Stomach (tissue), 8 donors: ENCODE measurements at regions not wholly inside any gene's neighbourhood (a gene's known extent, or its start where the extent isn't known, plus 50 kb on each side); places are given as distances from the start of the nearest gene placed in this dataset.
A peak's percentile ranks its signal among the peaks of the same experiment; 100 is the strongest.
"Not testable (repeated sequence)": the region's sequence is repeated elsewhere in the genome, so short reads cannot be mapped to it uniquely, and the experiment has no call there.

Source experiments
- DNase-seq, 2 donors: peaks; one replicate each; pipeline versions ENCODE4 v3.0.0 to v3.0.0-alpha.2; 2013 to 2019
- H3K27ac ChIP-seq, 5 donors: fragments of 200-600 bp in 4 of 5; sonication (generic) in 4 of 5; one replicate each; pipeline ENCODE4 v1.5.1; 2013 to 2019; ENCODE audit warnings: mild to moderate bottlenecking in 1 of 5, moderate library complexity in 1 of 5
- H3K27me3 ChIP-seq, 3 donors: fragments of 200-600 bp; sonication (generic); one replicate each; pipeline ENCODE4 v1.5.1; 2017 to 2019; ENCODE audit warnings: mixed run types in 1 of 3
- H3K36me3 ChIP-seq, 4 donors: fragments of 200-600 bp; sonication (generic); 1 replicate in 3 of 4; 2 replicates in 1 of 4; pipeline ENCODE4 v1.5.1; 2016 to 2019
- H3K4me1 ChIP-seq, 4 donors: fragments of 200-600 bp; sonication (generic); one replicate each; pipeline ENCODE4 v1.5.1; 2016 to 2019
- H3K4me3 ChIP-seq, 4 donors: fragments of 200-600 bp; sonication (generic) in 3 of 4; one replicate each; pipeline ENCODE4 v1.5.1; 2016 to 2019; ENCODE audit warnings: mild to moderate bottlenecking in 1 of 4
- H3K9me3 ChIP-seq, 4 donors: fragments of 200-600 bp; sonication (generic); one replicate each; pipeline ENCODE4 v1.5.1; 2016 to 2019
- EP300 ChIP-seq: sonication (generic); formaldehyde crosslinking; IDR thresholded peaks from one replicate; pipeline ENCODE4 v1.6.1; 2017; ENCODE audit warnings: antibody characterized with exemption
- POLR2A ChIP-seq, 4 donors: fragments of 450-650 bp; IDR thresholded peaks; one replicate each; pipeline ENCODE4 v1.6.1; 2016; ENCODE audit warnings: antibody characterized with exemption in 4 of 4, control low read depth in 2 of 4, mild to moderate bottlenecking in 1 of 4, moderate library complexity in 1 of 4
- POLR2AphosphoS5 ChIP-seq, 3 donors: sonication (generic); formaldehyde crosslinking; IDR thresholded peaks; one replicate each; pipeline ENCODE4 v1.6.1; 2016; ENCODE audit warnings: antibody characterized with exemption in 3 of 3
- WGBS, 5 donors: extraction: QIAGEN DNeasy Blood & Tissue Kit in 3 of 5; methylation state at CpG; one replicate each; pipeline versions ENCODE4 v1.1.5 to v1.1.7; 2013 to 2018; 5-methylcytosine and 5-hydroxymethylcytosine counted together
- intact Hi-C: fragments of 100-400 bp; cut with DNase I; formaldehyde crosslinking; loops from one replicate; pipeline ENCODE4 v1.15.1; 2023; ENCODE audit warnings: low total_unique reads
- TF ChIP-seq, protein P1 (sequence below), 7 experiments: fragments of 450-650 bp in 4 of 7; fragments of 200-600 bp in 3 of 7; sonication (generic) in 3 of 7; IDR thresholded peaks; one replicate each; pipeline ENCODE4 v1.5.1; 2016 to 2019; ENCODE audit warnings: antibody characterized with exemption in 7 of 7, control low read depth in 2 of 7, mild to moderate bottlenecking in 1 of 7
- donor health status: healthy with polysubstance abuse.
- donor health status: Bipolar disorder and iron deficiency.
- donor health status: healthy.

DNA sequence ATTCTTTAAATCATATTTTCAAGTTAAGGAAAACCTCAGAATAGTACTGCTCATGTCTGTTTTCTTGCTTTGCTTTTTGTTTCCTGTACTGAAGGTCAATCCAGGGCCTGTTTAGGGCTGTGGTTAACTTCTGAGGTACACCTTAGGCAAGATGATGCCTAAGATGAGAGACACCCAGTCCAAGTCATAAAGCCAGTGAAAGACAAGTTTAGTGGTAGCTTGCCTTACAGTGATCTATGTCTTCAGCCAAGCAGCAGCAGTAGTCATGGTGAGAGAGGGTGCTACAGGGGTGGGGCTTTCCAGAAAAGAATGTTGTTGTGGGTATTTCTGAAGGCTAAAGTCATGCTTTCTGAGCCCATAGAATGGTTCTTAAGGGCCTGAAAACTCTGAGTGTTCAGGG lies 173.7 kb downstream of the VSIG4 start:
- Histone ChIP-seq H3K4me3 (no peak overlapping the region), H3K27me3 (no peaks in the 10 kb centered on the region), H3K9me3 (no peaks in the 10 kb centered on the region), H3K36me3 (no peaks in the 10 kb centered on the region), H3K27ac (no peak overlapping the region), H3K4me1 (no peaks in the 10 kb centered on the region)
- no peak for TF ChIP-seq EP300
- TF ChIP-seq, protein P1, sequence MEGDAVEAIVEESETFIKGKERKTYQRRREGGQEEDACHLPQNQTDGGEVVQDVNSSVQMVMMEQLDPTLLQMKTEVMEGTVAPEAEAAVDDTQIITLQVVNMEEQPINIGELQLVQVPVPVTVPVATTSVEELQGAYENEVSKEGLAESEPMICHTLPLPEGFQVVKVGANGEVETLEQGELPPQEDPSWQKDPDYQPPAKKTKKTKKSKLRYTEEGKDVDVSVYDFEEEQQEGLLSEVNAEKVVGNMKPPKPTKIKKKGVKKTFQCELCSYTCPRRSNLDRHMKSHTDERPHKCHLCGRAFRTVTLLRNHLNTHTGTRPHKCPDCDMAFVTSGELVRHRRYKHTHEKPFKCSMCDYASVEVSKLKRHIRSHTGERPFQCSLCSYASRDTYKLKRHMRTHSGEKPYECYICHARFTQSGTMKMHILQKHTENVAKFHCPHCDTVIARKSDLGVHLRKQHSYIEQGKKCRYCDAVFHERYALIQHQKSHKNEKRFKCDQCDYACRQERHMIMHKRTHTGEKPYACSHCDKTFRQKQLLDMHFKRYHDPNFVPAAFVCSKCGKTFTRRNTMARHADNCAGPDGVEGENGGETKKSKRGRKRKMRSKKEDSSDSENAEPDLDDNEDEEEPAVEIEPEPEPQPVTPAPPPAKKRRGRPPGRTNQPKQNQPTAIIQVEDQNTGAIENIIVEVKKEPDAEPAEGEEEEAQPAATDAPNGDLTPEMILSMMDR (IDR thresholded peaks at IDR 0.05) = no peak
- no peak for TF ChIP-seq POLR2A (IDR thresholded peaks at IDR 0.05)
- no peak for TF ChIP-seq POLR2AphosphoS5 (IDR thresholded peaks at IDR 0.05)
- DNase-seq = peak in 1 of 2 donors; percentile 22
- intact Hi-C loops = no loop called here

DNA sequence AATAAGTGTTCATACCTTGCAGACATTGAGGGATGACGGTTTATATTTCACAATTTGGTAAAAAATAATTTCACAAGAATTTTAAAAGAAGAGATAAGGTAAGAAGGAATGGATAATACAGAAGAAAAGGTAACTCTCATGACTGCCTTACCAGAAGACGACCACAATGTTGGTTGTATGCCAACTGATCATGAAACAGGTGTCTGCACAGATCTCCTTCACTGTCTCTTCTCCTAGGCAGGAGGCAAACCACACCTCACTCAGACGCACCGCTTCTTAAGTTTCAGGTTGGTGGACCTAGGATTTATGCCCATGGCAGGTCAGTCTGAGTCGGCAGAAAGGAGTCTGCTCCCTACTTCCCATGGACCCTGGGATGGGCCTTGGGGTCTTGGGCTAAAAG lies 177.2 kb downstream of the VSIG4 start:
- WGBS, 5 donors = 59 to 88% (median 86%) methylated on average over 5 of the region's 5 CpGs
- H3K27me3 ChIP-seq = no peaks in the 10 kb centered on the region
- H3K36me3 ChIP-seq = no peaks in the 10 kb centered on the region
- no peak overlapping the region for H3K4me3 ChIP-seq
- H3K4me1 ChIP-seq = no peaks in the 10 kb centered on the region
- H3K9me3 ChIP-seq = no peaks in the 10 kb centered on the region
- TF ChIP-seq EP300 (no peak), POLR2A (IDR thresholded peaks at IDR 0.05) (no peak), POLR2AphosphoS5 (IDR thresholded peaks at IDR 0.05) (no peak)
- TF ChIP-seq, protein P1 (IDR thresholded peaks at IDR 0.05) = no peak
- H3K27ac ChIP-seq = no peak overlapping the region
- no peak for DNase-seq
- intact Hi-C loops = no loop called here

DNA sequence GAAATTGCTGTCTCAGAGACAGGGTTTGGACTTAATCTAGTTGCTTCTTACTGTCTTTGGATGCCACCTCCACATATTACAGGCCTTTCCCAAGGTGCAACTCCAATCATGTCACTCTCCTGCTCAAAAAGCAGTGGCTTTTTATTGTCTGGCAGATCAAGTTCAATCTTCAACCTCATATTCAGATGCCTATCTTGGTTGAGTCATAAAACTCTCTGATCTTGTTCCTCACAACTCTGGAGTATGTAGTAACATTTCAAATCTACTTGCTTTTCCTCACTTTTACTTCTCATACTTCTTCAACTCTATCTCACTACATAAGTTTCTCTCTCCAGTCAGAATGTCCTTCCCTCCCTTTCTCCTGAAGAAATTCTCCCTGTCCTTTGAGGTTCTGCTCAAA lies 180.6 kb downstream of the VSIG4 start:
- H3K27me3 ChIP-seq = no peaks in the 10 kb centered on the region
- intact Hi-C loops = no loop called here
- TF ChIP-seq, protein P1 (IDR thresholded peaks at IDR 0.05) = no peak
- TF ChIP-seq POLR2AphosphoS5 (IDR thresholded peaks at IDR 0.05) = no peak
- TF ChIP-seq EP300 = no peak
- no peak for TF ChIP-seq POLR2A (IDR thresholded peaks at IDR 0.05)
- H3K4me3 ChIP-seq = no peak overlapping the region
- no peak for DNase-seq
- H3K36me3 ChIP-seq = no peaks in the 10 kb centered on the region
- H3K4me1 ChIP-seq = no peaks in the 10 kb centered on the region
- no peak overlapping the region for H3K27ac ChIP-seq
- H3K9me3 ChIP-seq = peaks cover 0 to 15% (median 4%) of the 10 kb centered on the region in 4 donors

DNA sequence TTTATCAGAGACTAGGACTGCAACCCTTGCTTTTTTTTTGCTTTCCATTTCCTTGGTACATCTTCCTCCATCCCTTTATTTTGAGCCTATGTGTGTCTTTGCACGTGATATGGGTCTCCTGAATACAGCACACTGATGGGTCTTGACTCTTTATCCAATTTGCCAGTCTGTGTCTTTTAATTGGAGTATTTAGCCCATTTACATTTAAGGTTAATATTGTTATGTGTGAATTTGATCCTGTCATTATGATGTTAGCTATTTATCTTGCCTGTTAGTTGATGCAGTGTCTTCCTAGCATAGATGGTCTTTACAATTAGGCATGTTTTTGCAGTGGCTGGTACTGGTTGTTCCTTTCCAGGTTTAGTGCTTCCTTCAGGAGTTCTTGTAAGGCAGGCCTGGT lies 185.4 kb downstream of the VSIG4 start:
- H3K4me1 ChIP-seq, H3K27ac ChIP-seq, H3K36me3 ChIP-seq, H3K27me3 ChIP-seq, intact Hi-C loops, H3K4me3 ChIP-seq, DNase-seq: not testable (repeated sequence)
- peaks cover 0 to 23% (median 4%) of the 10 kb centered on the region in 4 donors for H3K9me3 ChIP-seq
- WGBS, 5 donors = 33 to 86% (median 47%) methylated on average over 1 of the region's 1 CpG

DNA sequence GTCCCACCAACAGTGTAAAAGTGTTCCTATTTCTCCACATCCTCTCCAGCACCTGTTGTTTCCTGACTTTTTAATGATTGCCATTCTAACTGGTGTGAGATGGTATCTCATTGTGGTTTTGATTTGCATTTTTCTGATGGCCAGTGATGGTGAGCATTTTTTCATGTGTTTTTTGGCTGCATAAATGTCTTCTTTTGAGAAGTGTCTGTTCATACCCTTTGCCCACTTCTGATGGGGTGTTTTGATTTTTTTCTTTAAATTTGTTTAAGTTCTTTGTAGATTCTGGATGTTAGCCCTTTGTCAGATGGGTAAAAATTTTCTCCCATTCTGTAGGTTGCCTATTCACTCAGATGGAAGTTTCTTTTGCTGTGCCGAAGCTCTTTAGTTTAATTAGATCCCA lies 183.9 kb downstream of the MSN start:
- H3K27ac ChIP-seq, intact Hi-C loops, H3K4me1 ChIP-seq, H3K4me3 ChIP-seq, DNase-seq, H3K36me3 ChIP-seq, H3K27me3 ChIP-seq: not testable (repeated sequence)
- H3K9me3 ChIP-seq = peaks cover 0 to 20% (median 4%) of the 10 kb centered on the region in 4 donors
- WGBS, 5 donors = 78 to 94% (median 88%) methylated on average over 1 of the region's 1 CpG

DNA sequence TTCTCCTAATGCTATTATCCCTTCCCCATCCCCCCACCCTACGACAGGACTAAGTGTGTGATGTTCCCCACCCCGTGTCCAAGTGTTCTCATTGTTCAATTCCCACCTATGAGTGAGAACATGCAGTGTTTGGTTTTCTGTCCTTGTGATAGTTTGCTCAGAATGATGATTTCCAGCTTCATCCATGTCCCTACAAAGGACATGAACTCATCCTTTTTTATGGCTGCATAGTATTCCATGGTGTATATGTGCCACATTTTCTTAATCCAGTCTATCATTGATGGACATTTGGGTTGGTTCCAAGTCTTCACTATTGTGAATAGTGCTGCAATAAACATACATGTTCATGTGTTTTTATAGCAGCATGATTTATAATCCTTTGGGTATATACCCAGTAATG lies 183.4 kb downstream of the MSN start:
- H3K27me3 ChIP-seq, intact Hi-C loops, H3K4me3 ChIP-seq, H3K36me3 ChIP-seq, H3K27ac ChIP-seq, DNase-seq, H3K4me1 ChIP-seq: not testable (repeated sequence)
- peaks cover 0 to 16% (median 4%) of the 10 kb centered on the region in 4 donors for H3K9me3 ChIP-seq
- 53 to 86% (median 81%) methylated on average over 2 of the region's 2 CpGs for WGBS, 5 donors
